ENCODE measurements at regions not wholly inside any gene's neighbourhood (a gene's known extent, or its start where the extent isn't known, plus 50 kb on each side); places are given as distances from the start of the nearest gene placed in this dataset.

DNA sequence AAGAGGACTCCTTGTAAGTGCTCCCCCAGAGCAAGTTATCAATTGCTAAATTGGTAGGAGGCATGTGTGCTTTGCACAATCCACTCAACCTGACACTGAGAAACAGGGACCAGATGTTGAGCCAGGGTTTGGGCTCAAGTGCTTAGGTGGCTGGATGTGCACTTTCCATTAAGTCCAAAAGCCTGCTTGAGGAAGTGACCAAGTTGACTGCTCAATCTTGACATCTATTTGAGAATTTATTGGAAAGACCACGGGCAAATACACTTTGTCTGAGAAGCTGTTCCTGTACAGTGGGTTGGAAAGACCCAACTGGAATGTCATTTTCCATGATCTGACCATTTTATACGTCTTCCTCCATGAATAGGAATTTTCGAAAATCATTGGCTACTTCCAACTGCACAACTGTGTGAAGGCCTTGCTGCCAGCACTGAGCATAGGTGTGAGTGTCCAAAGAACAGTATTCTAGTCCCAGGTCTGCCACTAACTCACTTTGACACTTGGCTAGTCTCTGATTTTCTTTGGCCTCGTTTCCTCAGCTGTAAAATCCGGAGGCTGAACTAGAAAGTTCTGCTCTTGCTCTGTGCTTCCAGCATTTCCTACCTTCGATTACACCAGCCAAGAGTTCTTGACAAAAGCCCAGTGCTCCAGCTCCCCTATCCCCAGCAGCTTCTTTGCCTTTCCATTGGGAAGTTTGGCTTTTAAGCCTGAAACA is 186.9 kb upstream of the ECI2 start:
- Histone ChIP-seq H3K79me2 (replicated peaks; ENCODE audit: insufficient read depth, low read length) (no peaks in the 10 kb centered on the region), H3K27me3 (ENCODE audit: insufficient read depth, low read depth, low read length) (no peaks in the 10 kb centered on the region), H3K27ac (ENCODE audit: low read length) (no peak overlapping the region), H3K9me2 (ENCODE audit: insufficient read depth, low read length) (no peaks in the 10 kb centered on the region), H3F3A (ENCODE audit: insufficient read depth, low read length, poor library complexity, severe bottlenecking) (no peaks in the 10 kb centered on the region), H3K4me2 (ENCODE audit: low read length) (no peak overlapping the region), H4K20me1 (ENCODE audit: insufficient read depth) (no peaks in the 10 kb centered on the region), H2AFZ (ENCODE audit: low read depth, low read length) (no peak overlapping the region), H3K9ac (ENCODE audit: low read length) (no peak overlapping the region), H3K9me3 (ENCODE audit: low read length) (no peaks in the 10 kb centered on the region), H3K36me3 (ENCODE audit: insufficient read depth, low read length) (no peaks in the 10 kb centered on the region), H3K4me3 (ENCODE audit: low read length) (no peak overlapping the region)
- TF ChIP-seq MXI1 (conservative IDR thresholded peaks at IDR 0.05; ENCODE audit: poor library complexity, severe bottlenecking) (no peak), SMC3 (conservative IDR thresholded peaks at IDR 0.05; ENCODE audit: poor library complexity) (no peak), EP300 (conservative IDR thresholded peaks at IDR 0.05; ENCODE audit: poor library complexity, severe bottlenecking) (no peak), TAF1 (IDR thresholded peaks at IDR 0.05; ENCODE audit: low read depth) (no peak), POLR2AphosphoS5 (IDR thresholded peaks at IDR 0.05) (no peak)
- TF ChIP-seq, protein P1, sequence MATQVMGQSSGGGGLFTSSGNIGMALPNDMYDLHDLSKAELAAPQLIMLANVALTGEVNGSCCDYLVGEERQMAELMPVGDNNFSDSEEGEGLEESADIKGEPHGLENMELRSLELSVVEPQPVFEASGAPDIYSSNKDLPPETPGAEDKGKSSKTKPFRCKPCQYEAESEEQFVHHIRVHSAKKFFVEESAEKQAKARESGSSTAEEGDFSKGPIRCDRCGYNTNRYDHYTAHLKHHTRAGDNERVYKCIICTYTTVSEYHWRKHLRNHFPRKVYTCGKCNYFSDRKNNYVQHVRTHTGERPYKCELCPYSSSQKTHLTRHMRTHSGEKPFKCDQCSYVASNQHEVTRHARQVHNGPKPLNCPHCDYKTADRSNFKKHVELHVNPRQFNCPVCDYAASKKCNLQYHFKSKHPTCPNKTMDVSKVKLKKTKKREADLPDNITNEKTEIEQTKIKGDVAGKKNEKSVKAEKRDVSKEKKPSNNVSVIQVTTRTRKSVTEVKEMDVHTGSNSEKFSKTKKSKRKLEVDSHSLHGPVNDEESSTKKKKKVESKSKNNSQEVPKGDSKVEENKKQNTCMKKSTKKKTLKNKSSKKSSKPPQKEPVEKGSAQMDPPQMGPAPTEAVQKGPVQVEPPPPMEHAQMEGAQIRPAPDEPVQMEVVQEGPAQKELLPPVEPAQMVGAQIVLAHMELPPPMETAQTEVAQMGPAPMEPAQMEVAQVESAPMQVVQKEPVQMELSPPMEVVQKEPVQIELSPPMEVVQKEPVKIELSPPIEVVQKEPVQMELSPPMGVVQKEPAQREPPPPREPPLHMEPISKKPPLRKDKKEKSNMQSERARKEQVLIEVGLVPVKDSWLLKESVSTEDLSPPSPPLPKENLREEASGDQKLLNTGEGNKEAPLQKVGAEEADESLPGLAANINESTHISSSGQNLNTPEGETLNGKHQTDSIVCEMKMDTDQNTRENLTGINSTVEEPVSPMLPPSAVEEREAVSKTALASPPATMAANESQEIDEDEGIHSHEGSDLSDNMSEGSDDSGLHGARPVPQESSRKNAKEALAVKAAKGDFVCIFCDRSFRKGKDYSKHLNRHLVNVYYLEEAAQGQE (IDR thresholded peaks at IDR 0.05; ENCODE audit: borderline replicate concordance) = no peak

DNA sequence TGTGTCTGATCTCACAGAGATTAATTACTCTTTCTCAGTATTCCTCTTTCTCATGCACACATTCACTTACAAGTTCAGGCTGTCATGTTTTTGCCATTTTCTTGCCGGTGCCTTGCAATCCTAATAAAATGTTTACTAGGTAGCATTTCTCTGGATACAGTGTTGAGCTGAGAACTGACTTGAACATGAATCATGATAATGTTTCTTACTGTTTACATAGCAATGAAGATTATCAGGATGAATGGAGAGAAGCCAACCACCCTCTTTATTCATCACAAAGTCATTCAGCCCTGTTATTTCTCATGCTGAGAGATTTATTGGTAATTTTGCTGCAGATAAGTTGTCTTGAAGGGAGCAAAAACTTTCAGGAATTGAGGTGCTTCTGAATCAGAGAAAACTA is 185.5 kb upstream of the ECI2 start:
- no peak overlapping the region for H3K27ac ChIP-seq (ENCODE audit: low read length)
- H3K9me2 ChIP-seq (ENCODE audit: insufficient read depth, low read length) = no peaks in the 10 kb centered on the region
- no peak overlapping the region for H2AFZ ChIP-seq (ENCODE audit: low read depth, low read length)
- no peaks in the 10 kb centered on the region for H4K20me1 ChIP-seq (ENCODE audit: insufficient read depth)
- no peaks in the 10 kb centered on the region for H3K36me3 ChIP-seq (ENCODE audit: insufficient read depth, low read length)
- no peak overlapping the region for H3K4me2 ChIP-seq (ENCODE audit: low read length)
- no peak overlapping the region for H3K9ac ChIP-seq (ENCODE audit: low read length)
- TF ChIP-seq, protein P2, sequence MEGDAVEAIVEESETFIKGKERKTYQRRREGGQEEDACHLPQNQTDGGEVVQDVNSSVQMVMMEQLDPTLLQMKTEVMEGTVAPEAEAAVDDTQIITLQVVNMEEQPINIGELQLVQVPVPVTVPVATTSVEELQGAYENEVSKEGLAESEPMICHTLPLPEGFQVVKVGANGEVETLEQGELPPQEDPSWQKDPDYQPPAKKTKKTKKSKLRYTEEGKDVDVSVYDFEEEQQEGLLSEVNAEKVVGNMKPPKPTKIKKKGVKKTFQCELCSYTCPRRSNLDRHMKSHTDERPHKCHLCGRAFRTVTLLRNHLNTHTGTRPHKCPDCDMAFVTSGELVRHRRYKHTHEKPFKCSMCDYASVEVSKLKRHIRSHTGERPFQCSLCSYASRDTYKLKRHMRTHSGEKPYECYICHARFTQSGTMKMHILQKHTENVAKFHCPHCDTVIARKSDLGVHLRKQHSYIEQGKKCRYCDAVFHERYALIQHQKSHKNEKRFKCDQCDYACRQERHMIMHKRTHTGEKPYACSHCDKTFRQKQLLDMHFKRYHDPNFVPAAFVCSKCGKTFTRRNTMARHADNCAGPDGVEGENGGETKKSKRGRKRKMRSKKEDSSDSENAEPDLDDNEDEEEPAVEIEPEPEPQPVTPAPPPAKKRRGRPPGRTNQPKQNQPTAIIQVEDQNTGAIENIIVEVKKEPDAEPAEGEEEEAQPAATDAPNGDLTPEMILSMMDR (IDR thresholded peaks at IDR 0.05; ENCODE audit: poor library complexity, severe bottlenecking) = no peak
- TF ChIP-seq, protein P1 (IDR thresholded peaks at IDR 0.05; ENCODE audit: borderline replicate concordance) = no peak
- TF ChIP-seq EZH2 (IDR thresholded peaks at IDR 0.05; ENCODE audit: borderline replicate concordance, insufficient read depth, low read length, poor library complexity, severe bottlenecking) (no peak), EP300 (conservative IDR thresholded peaks at IDR 0.05; ENCODE audit: poor library complexity, severe bottlenecking) (no peak), POLR2AphosphoS5 (IDR thresholded peaks at IDR 0.05) (no peak), MXI1 (conservative IDR thresholded peaks at IDR 0.05; ENCODE audit: poor library complexity, severe bottlenecking) (no peak), RAD21 (conservative IDR thresholded peaks at IDR 0.05) (no peak), SMC3 (conservative IDR thresholded peaks at IDR 0.05; ENCODE audit: poor library complexity) (no peak), TAF1 (IDR thresholded peaks at IDR 0.05; ENCODE audit: low read depth) (no peak)
- H3F3A ChIP-seq (ENCODE audit: insufficient read depth, low read length, poor library complexity, severe bottlenecking) = no peaks in the 10 kb centered on the region
- no peaks in the 10 kb centered on the region for H3K27me3 ChIP-seq (ENCODE audit: insufficient read depth, low read depth, low read length)
- H3K79me2 ChIP-seq (replicated peaks; ENCODE audit: insufficient read depth, low read length) = no peaks in the 10 kb centered on the region
- H3K4me3 ChIP-seq (ENCODE audit: low read length) = no peak overlapping the region
- no peaks in the 10 kb centered on the region for H3K9me3 ChIP-seq (ENCODE audit: low read length)
